Stimulated activated CD8-positive, alpha-beta memory T cell treated with anti-CD3 and anti-CD28 coated beads, Interleukin-4, amount 100 ng/mL, for 48 hours (primary cell): ENCODE measurements at regions not wholly inside any gene's neighbourhood (a gene's known extent, or its start where the extent isn't known, plus 50 kb on each side); places are given as distances from the start of the nearest gene placed in this dataset.

Source experiments
- DNase-seq: peaks from one replicate; pipeline ENCODE4 v3.0.0-alpha.2; 2020

GRCh38 chr4:175871774-175872405 lies 59.8 kb upstream of the GPM6A start:
- DNase-seq = no peak

GRCh38 chr4:175873707-175874106 lies 61.6 kb upstream of the GPM6A start:
- DNase-seq = no peak

- DNase-seq = no peak
These were observed 62.2 kb upstream of the GPM6A start for GRCh38 chr4:175874306-175874705.

- no peak for DNase-seq
These were observed 64.1 kb upstream of the GPM6A start for GRCh38 chr4:175875993-175876771.

GRCh38 chr4:175882891-175883290 lies 70.8 kb upstream of the GPM6A start:
- no peak for DNase-seq

- no peak for DNase-seq
These were observed 72.0 kb upstream of the GPM6A start for GRCh38 chr4:175884048-175884447.

GRCh38 chr4:175891231-175891630 lies 79.2 kb upstream of the GPM6A start:
- DNase-seq = no peak

- DNase-seq = no peak
These were observed 79.8 kb upstream of the GPM6A start for GRCh38 chr4:175891851-175892250.

GRCh38 chr4:175905925-175906324 lies 93.9 kb upstream of the GPM6A start:
- no peak for DNase-seq

- DNase-seq = no peak
These were observed 94.3 kb upstream of the GPM6A start for GRCh38 chr4:175906384-175906783.

GRCh38 chr4:175910700-175911099 lies 98.6 kb upstream of the GPM6A start:
- no peak for DNase-seq

- no peak for DNase-seq
These were observed 104.7 kb upstream of the GPM6A start for GRCh38 chr4:175916626-175917351.

- DNase-seq = no peak
These were observed 115.1 kb upstream of the GPM6A start for GRCh38 chr4:175927121-175927520.

- DNase-seq = no peak
These were observed 117.4 kb upstream of the GPM6A start for GRCh38 chr4:175929441-175929840.

GRCh38 chr4:175929932-175930331 lies 117.9 kb upstream of the GPM6A start:
- DNase-seq = no peak

- no peak for DNase-seq
These were observed 118.4 kb upstream of the GPM6A start for GRCh38 chr4:175930471-175930870.

GRCh38 chr4:175932116-175932515 lies 120.1 kb upstream of the GPM6A start:
- no peak for DNase-seq

GRCh38 chr4:175934506-175934905 lies 122.4 kb upstream of the GPM6A start:
- no peak for DNase-seq

GRCh38 chr4:175935016-175935661 lies 123.1 kb upstream of the GPM6A start:
- no peak for DNase-seq

- DNase-seq = no peak
These were observed 121.3 kb upstream of the WDR17 start for GRCh38 chr4:175944126-175944910.

- DNase-seq = peak; percentile 23
These were observed 119.0 kb upstream of the WDR17 start for GRCh38 chr4:175946472-175947116.

GRCh38 chr4:175947117-175947722 lies 118.4 kb upstream of the WDR17 start:
- DNase-seq = no peak
